ENCODE measurements at regions not wholly inside any gene's neighbourhood (a gene's known extent, or its start where the extent isn't known, plus 50 kb on each side); places are given as distances from the start of the nearest gene placed in this dataset.

- TF ChIP-seq CTCF (IDR thresholded peaks at IDR 0.05; ENCODE audit: extremely low read depth in 1 of 2, insufficient read depth in 1 of 2, low read depth in 1 of 2, low read length in 2 of 2) (no peak), POLR2AphosphoS5 (IDR thresholded peaks at IDR 0.05; ENCODE audit: insufficient read depth, low read depth, low read length) (no peak), EZH2 (IDR thresholded peaks at IDR 0.05; ENCODE audit: borderline replicate concordance, low read depth, low read length, severe bottlenecking) (no peak), MYC (IDR thresholded peaks at IDR 0.05; ENCODE audit: low read depth, low read length) (no peak), POLR2A (IDR thresholded peaks at IDR 0.05; ENCODE audit: low read depth, low read length) (no peak), JUN (IDR thresholded peaks at IDR 0.05; ENCODE audit: borderline replicate concordance, insufficient read depth, insufficient read length, low read depth) (no peak), FOS (IDR thresholded peaks at IDR 0.05; ENCODE audit: borderline replicate concordance, insufficient read depth, low read length) (no peak)
- TF ChIP-seq, protein P1, sequence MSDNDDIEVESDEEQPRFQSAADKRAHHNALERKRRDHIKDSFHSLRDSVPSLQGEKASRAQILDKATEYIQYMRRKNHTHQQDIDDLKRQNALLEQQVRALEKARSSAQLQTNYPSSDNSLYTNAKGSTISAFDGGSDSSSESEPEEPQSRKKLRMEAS (IDR thresholded peaks at IDR 0.05; ENCODE audit: insufficient read depth, insufficient read length), result no peak
Observed at GRCh38 chr4:43275779-43276178, 383.3 kb downstream of the GRXCR1 start.
